ENCODE measurements at regions not wholly inside any gene's neighbourhood (a gene's known extent, or its start where the extent isn't known, plus 50 kb on each side); places are given as distances from the start of the nearest gene placed in this dataset.

DNA sequence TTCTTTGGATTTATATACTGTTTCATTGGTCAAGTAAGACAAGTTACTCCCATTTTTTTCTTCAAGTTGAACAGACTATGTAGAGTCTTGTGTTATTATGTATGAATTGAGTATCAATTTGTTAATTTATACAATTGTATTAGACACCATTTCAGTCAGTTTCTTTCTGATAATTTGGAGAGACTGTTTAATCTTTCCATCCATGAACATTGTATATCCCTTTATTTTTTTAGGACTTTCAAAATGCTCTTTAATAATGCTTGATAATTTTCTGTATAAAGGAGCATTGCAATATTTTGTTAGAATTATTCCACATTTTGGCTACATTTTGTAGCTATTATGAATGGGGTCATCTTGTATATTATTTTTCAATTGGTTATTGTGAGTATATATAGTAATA lies 69.1 kb upstream of the PJA2 start:
- no peak overlapping the region for H3K27ac Mint-ChIP-seq
- no peaks in the 10 kb centered on the region for H3K4me1 Mint-ChIP-seq
- DNase-seq (ENCODE audit: low spot score in 2 of 2) (no peak), ATAC-seq (no peak)
- no peaks in the 10 kb centered on the region for H3K36me3 Mint-ChIP-seq
- no peaks in the 10 kb centered on the region for H3K9me3 Mint-ChIP-seq
- H3K4me3 Mint-ChIP-seq, result no peak overlapping the region

DNA sequence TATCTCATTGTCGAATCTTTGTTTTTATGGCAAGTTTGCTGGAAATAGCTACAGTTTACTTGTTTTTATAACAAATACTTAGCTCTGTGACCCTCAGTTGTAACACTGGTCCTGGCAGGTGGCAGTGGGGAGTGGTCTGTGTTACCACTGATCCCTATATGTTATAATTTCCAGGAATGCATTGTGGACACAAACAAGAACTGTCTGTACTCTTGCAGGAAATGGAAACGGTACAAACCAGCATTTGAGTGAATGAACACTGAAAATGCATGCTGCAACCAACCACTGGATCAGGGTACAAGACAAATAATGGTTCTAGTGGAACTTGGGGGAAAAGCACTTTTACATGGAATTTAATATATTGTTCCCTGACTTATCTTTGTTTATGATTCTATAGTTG lies 66.5 kb upstream of the PJA2 start:
- no peaks in the 10 kb centered on the region for H3K36me3 Mint-ChIP-seq
- no peaks in the 10 kb centered on the region for H3K9me3 Mint-ChIP-seq
- no peaks in the 10 kb centered on the region for H3K4me1 Mint-ChIP-seq

DNA sequence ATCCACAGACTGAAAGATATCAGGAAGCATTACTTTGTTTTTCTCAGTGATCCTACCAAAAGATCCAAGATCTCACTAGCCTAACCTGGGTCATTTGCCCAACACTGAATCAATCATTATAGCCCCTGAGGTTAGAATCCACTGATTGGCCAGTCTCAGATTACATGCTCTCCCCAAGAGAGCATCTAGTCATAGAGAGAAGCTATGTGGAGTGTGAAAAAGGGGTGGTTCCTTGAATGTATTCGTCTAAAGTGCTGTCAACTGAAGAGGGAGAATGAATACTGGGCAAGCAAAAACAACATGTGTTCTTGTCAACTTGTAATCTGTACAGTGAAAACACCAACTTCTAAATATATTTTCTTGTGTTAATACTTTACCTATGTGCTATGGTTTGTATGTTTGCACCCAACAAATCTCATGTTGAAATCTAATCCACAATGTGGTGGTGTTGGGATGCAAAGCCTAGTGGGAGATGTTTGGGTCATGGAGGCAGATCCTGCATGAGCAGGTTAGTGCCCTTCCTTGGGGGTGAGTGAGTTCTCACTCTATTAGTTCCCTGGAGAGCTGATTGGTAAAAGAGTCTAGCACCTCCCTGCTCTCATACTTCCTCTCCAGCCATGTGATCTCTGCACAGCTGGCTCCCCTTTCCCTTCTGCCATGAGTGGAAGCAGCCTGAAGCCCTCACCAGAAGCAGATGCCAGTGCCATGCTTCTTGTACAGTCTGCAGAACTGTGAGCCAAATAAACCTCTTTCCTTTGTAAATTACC lies 60.3 kb upstream of the PJA2 start:
- DNase-seq (ENCODE audit: low spot score in 2 of 2) (no peak), ATAC-seq (no peak)
- Mint-ChIP-seq H3K27ac (no peak overlapping the region), H3K9me3 (no peaks in the 10 kb centered on the region), H3K36me3 (no peaks in the 10 kb centered on the region), H3K4me1 (peaks cover 7% of the 10 kb centered on the region), H3K4me3 (no peak overlapping the region)

More for the DNA sequence above, 66.5 kb upstream of the PJA2 start:
- ATAC-seq (no peak), DNase-seq (ENCODE audit: low spot score in 2 of 2) (no peak)
- Mint-ChIP-seq H3K4me3 (no peak overlapping the region), H3K27ac (no peak overlapping the region)

DNA sequence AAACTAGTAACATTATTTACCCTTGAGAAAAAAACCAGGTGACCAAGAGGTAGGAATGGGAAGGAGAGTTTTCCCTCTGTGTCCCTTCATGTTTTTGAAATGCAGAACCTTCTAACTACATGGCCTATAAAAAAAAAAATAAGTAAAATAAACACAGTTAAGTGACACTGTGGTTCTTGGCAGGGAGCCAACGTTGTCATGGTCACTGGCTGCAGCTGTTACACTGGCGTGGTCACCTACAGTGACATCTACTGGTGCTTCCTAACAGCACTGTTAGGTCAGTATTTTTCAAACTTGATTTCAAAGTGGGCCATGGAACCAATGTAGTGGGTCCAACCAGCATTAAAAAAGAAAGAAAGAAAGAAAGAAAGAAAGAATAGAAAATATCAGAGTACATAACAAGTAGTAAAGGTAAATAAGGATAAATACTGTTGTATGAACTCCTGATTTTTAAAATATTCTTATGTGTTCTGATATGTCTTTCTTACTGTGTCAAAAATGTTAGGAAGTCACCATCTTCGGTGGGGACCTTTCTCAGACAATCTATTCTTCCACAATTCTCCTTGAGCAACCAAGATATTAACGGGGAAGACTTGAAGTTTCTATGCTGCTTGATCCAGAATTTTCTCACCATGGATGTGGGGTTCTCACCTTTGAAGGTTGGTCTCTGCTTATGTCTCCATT lies 59.1 kb upstream of the PJA2 start:
- H3K27ac Mint-ChIP-seq, result no peak overlapping the region
- no peak overlapping the region for H3K4me3 Mint-ChIP-seq
- H3K9me3 Mint-ChIP-seq, result no peaks in the 10 kb centered on the region
- peak; percentile 57 to 82 for DNase-seq (ENCODE audit: low spot score in 2 of 2)
- ATAC-seq, result peak; percentile 90
- peaks cover 7% of the 10 kb centered on the region for H3K4me1 Mint-ChIP-seq
- H3K36me3 Mint-ChIP-seq, result no peaks in the 10 kb centered on the region

DNA sequence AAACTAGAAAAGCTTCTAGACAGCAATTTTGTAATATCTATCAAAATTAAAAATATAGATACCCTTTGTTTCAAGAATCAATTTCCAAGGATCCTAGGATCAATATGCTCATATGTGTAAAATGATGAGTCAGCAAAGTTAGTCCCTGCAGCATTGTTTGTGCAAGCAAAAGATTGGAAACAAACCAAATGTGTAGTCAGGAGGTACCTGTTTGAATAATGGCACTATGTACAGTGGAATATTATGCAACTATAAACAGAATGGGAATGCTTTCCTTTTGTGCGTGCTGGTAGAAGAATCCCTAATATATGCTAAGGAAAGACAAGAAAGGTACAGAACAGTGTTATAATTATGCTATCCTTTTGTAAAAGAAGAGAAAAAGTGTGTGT lies 58.5 kb upstream of the PJA2 start:
- no peak overlapping the region for H3K27ac Mint-ChIP-seq
- no peaks in the 10 kb centered on the region for H3K9me3 Mint-ChIP-seq
- H3K36me3 Mint-ChIP-seq, result no peaks in the 10 kb centered on the region
- H3K4me3 Mint-ChIP-seq, result no peak overlapping the region
- ATAC-seq, result no peak
- no peak for DNase-seq (ENCODE audit: low spot score in 2 of 2)
- H3K4me1 Mint-ChIP-seq, result peaks cover 7% of the 10 kb centered on the region

DNA sequence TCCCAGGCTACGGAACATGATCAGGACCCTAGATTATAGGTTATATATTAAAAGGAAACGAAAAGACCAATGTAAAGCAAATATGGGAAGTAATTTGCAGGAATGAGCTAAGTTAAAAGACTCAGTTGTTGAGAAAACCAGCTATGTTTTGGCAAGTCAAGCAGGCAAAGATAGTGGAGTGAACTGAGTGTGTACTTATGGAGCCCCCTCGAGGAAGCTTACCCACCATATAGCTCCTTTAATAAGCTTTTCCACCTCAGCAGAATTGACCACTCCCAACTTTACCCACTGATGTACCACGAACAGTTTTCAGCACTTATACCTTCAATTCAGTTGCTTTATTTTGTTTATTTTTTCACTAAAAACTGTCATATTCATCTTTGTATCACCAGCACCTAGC lies 57.3 kb upstream of the PJA2 start:
- ATAC-seq (no peak), DNase-seq (ENCODE audit: low spot score in 2 of 2) (no peak)
- Mint-ChIP-seq H3K4me1 (peaks cover 7% of the 10 kb centered on the region), H3K36me3 (no peaks in the 10 kb centered on the region), H3K4me3 (no peak overlapping the region), H3K9me3 (no peaks in the 10 kb centered on the region), H3K27ac (no peak overlapping the region)
